Fibroblast of lung (primary cell): ENCODE measurements at regions not wholly inside any gene's neighbourhood (a gene's known extent, or its start where the extent isn't known, plus 50 kb on each side); places are given as distances from the start of the nearest gene placed in this dataset.

Experiments used
- CTCF ChIP-seq, 2 donors: IDR thresholded peaks in 1 of 2; conservative IDR thresholded peaks in 1 of 2; 1 replicate in 1 of 2; 2 replicates in 1 of 2; pipeline ENCODE4 v1.5.1; 2011 to 2012; ENCODE audit warnings: low read length in 2 of 2, control low read depth in 1 of 2, inconsistent platforms in 1 of 2, low read depth in 1 of 2, mild to moderate bottlenecking in 1 of 2
- EZH2 ChIP-seq: IDR thresholded peaks from 2 replicates; pipeline ENCODE4 v1.5.1; 2012; ENCODE audit warnings: low read length, control low read depth, mild to moderate bottlenecking; ENCODE audit errors: missing control alignments

GRCh38 chr4:75244325-75244724, 269.9 kb downstream of the RCHY1 start:
- TF ChIP-seq CTCF (conservative IDR thresholded peaks at IDR 0.05 in 1 of 2, IDR thresholded peaks at IDR 0.05 in 1 of 2; ENCODE audit: low read depth in 1 of 2, low read length in 2 of 2) = no peak
- no peak for TF ChIP-seq EZH2
